NCI-H1436 (cell line): ENCODE measurements at regions not wholly inside any gene's neighbourhood (a gene's known extent, or its start where the extent isn't known, plus 50 kb on each side); places are given as distances from the start of the nearest gene placed in this dataset.
A peak's percentile ranks its signal among the peaks of the same experiment; 100 is the strongest.
"Not testable (repeated sequence)": the region's sequence is repeated elsewhere in the genome, so short reads cannot be mapped to it uniquely, and the experiment has no call there.

ENCODE experiments used
- DNase-seq: peaks from one replicate; lab custom pipeline; 2025; lab: John Stamatoyannopoulos, UW

DNA sequence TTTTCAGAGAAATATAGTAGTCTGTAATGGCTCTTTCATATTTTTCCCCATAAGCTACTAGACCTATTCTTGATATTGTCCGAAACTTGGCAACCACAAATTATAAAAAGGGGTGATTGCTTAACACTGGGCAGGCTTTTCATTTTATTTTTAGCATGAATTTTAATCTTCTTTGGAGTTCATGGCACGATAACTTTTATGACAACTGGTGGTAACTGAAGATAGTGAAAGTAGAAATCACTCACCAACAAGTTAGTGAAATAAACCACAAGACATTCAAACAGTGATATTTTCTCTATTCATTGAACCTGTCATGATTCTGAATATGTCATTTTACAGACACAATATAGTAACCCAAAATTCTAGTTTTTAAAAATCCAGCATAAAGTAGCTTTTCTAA is 213.9 kb downstream of the PRDM9 start:
- DNase-seq, result no peak

DNA sequence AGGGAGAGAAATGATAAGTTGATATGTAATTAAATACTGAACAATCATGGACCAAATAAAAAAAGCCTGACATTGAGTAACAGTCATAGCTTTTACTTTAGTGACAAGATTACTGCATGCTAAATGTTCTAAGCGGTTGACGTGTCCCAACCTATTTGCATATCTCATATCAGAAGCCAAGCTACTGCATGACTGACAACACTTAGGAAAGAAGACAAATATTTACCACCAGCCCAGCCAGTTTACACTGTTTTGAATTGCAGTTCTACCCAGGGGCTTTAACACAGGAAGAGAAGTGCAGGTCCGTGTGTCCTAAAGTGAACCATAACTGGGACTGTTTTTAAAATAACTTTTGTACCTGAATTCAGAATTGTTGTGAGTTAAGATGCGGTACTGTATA is 219.9 kb downstream of the PRDM9 start:
- no peak for DNase-seq

DNA sequence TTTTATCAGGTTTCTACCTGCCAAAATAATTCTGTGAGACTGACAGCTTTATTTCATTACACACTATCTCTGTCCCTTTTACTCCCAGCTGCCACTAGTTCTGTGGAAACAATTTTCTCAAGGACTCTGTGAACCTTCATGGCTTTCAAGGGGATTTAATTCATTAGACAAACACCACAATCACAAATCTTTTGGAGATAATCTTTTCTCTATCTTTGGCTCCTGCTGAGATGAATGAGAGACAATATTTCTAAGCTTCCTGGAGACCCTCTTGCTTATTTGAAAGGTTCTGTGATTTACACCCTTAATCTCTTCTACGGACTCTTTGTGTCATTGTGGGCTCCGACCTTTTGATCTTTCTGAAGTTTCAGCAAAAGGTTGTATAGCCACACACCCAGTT is 222.6 kb downstream of the PRDM9 start:
- no peak for DNase-seq

DNA sequence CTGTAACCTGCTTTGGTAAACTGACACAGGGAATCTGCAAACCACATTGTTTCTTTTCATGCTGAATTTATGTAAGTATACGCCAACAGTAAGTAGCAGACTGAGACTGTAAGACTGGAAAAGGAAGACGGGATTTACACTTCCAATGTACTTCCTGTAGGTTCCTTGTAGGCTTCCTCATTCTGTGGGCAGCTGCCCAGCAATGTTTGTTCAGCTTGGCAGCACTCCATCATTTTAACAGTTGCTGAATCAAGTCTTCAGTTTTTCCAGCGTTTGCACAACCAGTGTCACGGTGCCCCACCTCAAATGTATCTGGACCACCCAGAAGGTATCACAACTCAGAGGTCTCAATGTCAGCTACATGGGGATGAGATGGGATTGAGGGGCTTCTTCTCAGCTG is 232.6 kb downstream of the PRDM9 start:
- no peak for DNase-seq

DNA sequence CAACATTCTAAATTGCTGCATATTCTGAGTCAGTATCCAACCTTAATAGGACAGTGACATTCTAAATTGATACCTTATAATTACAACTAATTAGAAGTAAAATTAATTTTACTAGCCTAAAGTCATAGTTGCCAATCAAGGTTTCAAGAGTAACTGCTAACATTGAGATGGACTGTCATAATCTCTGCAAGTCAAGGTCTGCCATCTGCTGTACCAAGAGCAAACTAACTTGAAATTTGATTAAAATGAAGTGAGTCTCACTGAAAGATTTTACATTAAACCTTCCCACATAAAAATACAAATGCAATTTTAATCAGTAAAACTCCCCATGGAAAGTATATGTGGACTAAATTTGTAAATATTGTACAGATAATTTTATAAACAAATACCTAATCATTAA is 235.3 kb downstream of the PRDM9 start:
- DNase-seq, result no peak

DNA sequence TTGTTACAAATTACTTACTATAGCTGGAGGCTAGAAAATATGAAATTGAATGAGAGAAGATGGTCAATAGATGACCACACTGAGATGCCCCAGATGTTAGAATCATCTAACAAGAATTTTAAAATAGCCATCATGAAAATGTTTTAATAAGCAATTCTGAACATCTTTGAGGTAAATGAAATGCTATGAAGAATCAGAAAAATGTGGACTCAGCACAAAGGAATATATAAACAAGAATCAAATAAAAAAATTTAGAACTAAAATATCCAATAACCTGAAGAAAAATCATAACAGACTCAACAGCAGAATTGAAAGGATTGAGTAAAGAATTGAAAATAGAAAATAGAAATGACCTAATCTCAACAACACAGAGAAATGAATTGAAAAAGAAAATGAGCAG is 248.5 kb downstream of the PRDM9 start:
- no peak for DNase-seq

DNA sequence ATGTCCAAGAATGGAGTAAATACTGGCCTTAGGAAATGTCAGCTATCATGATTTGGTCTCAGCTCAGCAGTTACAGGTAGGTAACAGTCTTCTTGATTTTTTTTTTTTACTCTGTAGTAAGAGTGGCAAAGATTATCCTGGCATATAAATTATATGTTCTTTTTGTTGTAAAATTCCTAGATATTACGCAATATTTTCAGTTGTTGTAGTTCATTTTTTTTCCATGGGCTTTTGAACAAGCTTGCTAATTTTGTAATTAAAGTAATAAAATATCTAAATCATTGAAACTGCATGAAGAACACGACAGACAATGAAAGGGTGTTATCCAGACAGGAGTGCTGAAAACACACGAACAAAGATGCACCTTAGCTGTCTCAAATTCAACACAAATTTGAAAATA is 249.4 kb downstream of the PRDM9 start:
- no peak for DNase-seq

DNA sequence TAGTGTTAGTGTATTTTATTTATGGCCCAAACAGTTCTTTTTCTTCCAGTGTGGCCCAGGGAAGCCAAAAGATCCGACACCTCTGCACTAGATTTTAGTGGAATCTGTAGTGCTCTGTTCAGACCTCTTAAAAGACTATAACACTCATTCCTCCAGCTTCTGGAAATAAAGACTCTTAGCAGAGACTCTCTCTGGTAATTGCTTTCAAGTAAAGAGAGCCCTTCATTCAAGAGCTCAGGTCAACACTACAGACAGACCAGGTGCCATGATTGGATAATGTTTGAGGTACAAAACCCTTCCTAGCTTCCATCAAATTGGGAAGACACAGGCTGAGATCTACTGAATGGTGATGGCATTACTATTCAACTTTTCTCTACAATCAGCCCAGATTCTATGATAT is 255.8 kb downstream of the PRDM9 start:
- no peak for DNase-seq

- DNase-seq, result no peak
Observed at GRCh38 chr5:23776684-23777083, 269.3 kb downstream of the PRDM9 start.

DNA sequence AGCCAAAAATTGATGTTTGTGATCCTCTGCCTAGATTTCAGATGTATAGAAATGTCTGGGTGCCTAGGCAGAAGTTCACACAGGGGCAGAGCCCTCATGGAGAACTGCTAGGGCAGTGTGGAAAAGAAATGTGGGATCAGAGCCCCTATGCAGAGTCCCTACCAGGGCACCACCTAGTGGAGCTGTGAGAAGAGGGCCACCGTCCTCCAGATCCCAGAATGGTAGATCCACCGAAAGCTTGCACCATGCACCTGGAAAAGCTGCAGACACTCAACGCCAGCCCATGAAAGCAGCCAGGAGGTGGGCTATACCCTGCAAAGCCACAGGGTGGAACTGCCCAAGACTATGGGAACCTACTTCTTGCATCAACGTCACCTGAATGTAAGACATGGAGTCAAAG is 292.9 kb downstream of the PRDM9 start:
- not testable (repeated sequence) for DNase-seq

DNA sequence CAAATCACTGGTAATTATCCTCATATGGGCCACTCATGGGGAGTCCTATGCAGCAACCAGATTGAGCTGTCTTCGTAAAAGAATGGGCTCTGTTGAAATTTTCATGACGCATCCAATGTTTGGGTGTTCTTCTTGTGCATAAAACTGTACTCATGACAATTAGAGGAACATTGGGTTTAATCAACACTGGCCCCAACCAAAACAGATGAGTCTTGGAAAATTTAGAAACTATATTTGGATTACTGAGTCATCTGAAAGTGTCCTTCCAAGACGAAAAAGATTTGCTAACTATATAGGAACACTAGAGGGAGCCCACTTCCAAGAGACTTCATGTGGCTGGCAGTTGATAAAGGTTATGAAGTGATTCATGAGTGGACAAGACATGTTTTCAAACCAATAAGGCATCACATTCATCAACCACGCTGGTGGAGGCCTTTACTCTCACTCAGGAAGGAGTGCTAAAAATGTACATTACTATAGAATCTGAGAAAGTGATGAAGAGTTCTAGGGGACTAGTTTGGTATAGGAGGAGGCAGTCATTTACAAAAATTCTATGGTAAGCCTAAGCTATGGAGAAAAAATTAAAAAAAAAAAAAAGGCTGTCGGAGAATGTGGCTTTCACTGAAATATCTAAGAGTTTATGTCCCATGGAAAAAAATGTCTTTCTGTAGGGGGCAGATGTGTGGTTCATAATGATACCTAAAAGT is 313.5 kb downstream of the PRDM9 start:
- DNase-seq, result peak; percentile 27

DNA sequence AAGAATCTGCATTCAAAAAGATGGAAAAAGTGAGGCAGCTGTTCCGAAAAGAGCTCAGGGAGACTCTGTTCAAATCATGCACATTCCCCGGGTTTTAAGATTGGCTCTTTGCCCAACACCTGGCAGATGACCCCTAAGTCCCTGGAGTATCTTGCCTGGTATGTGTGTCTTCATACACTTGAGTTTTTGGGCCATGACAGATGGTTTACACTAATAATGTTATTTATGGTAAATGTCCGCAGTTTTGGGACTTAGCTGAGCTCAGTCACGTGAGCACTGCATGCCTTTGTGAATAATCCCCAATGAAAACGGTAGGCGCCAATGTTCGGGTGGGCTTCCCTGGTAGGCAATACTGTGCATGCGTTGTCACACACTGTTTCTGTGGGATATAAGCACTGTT is 316.1 kb downstream of the PRDM9 start:
- DNase-seq, result no peak

DNA sequence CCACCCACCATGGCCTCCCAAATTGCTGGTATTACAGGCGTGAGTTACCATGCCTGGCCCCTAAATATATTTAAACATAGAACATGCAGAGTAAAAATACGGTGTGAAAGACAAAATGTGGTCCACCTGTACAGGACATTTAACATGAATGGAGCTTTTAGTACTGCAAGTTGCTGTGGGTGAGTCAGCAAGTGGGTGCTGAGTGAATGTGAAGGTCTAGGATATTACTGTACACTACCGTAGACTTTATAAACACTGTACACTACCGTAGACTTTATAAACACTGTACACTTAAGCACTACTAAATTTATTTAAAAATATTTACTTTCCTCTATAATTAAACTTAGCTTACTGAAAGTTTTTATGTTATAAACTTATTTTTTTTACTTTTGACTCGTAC is 317.8 kb downstream of the PRDM9 start:
- DNase-seq, result no peak

- no peak for DNase-seq
Observed at GRCh38 chr5:23840083-23840482, 332.7 kb downstream of the PRDM9 start.

DNA sequence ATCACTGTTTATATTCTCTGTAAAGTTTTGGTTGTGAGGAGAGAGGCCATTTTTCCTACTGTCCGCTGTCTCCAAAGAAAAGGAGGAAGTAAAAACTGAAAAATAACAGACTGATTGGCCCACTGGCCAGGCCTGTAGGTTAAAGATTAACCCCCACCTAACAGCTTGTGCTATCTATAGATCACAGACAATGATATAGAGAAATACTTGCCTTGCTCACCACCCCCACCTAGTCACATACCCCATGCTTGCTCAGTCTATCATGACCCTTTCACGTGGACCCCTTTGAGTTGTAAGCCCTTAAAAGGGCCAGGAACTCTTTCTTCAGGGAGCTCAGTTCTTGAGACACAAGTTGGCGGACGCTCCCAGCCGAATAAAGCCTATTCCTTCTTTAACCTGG is 357.4 kb downstream of the PRDM9 start:
- DNase-seq, result no peak

DNA sequence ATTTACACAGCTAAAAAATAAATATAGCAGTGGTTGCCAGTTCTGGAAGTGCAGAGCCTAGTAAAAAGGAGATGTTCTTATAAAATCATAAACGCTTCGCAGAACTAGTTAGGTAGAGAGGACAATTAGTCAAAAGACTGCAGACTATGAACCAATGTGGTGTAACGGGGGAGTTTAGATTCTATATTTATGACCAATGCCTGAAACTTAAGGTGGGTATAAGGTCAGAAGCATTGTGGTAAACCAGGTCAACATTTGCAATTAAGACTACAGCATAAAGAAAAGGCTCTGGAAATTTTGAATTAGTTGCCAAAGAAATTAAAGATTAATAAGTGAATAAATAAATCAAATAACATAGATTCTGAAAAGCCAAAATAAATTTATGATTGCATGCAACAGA is 370.4 kb downstream of the PRDM9 start:
- no peak for DNase-seq

GRCh38 chr5:23884405-23885031 is 377.1 kb downstream of the PRDM9 start:
- DNase-seq, result no peak

DNA sequence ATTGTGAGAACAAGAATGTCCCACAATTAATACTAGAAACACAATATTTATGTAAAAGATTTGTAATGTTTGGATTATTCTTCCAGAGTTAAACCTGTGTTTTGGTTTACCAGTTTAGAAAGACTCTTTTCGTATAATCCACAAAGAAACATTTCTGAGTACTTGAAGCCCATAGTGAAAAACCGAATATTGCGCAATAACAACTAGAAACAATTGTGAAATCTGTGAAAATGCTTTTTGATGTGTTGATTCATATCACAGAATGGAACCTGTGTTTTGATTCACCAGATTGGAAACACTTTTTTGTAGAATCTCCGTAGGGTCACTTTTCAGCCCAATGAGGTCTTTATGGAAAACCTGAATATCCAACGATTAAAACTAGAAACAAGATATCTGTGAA is 386.2 kb downstream of the PRDM9 start:
- no peak for DNase-seq

DNA sequence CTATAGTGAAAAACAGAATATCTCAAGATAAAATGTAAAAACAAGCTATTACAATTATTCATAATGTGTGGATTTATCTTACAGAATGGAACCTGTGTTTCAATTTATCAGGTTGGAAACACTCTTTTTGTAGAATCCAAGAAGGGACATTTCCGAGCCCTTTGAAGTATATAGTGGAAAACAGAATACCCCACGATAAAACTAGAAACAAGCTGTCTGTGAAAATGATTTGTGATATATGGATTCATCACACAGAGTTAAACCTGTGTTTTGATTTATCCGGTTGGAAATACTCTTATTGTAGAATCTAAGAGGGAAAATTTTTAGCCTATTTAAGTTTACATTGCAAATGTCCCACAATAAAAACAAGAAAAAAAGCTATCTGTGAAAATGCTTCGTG is 388.2 kb downstream of the PRDM9 start:
- DNase-seq, result no peak

- no peak for DNase-seq
Observed at GRCh38 chr5:23930985-23931384, 423.6 kb downstream of the PRDM9 start.

DNA sequence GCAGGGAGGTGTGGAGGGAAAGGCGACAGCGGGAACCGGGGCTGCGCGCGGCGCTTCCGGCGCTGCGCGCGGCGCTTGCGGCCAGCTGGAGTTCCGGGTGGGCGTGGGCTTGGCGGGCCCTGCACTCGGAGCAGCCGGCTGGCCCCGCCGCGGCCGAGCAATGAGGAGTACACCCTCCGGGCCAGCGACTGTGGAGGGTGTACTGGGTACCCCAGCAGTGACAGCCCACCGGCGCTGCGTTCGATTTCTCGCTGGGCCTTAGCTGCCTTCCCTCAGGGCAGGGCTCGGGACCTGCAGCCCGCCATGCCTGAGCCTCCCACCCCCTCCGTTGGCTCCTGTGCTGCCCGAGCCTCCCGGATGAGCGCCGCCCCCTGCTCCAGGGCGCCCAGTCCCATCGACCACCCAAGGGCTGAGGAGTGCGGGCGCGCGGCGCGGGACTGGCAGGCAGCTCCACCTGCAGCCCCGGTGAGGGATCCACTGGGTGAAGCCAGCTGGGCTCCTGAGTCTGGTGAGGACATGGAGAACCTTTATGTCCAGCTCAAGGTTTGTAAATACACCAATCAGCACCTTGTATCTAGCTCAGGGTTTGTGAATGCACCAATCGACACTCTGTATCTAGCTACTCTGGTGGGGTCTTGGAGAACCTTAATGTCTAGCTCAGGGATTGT is 444.0 kb downstream of the PRDM9 start:
- DNase-seq, result peak; percentile 54

DNA sequence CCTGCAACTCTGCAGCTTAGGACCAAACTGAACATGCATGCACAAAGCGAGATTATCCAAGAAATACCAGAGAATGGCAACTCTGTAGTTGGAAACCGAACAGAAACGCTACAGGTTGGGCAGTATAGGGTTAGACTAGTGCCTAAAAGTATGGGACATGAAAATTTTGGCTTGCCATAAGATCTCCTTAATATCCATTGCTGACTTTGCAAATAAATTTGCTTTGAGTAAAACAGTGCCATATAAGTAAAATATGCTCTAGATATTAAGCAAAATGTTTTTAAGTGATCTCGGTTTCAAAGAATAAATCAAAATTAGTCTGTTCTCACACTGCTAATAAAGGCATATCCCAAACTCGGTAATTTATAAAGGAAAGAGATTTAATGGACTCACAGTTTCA is 456.0 kb downstream of the PRDM9 start:
- DNase-seq, result no peak

GRCh38 chr5:23977365-23977764 is 470.0 kb downstream of the PRDM9 start:
- DNase-seq, result no peak

GRCh38 chr5:23977997-23978396 is 470.6 kb downstream of the PRDM9 start:
- DNase-seq, result no peak
